B cell (primary cell): ENCODE measurements at regions not wholly inside any gene's neighbourhood (a gene's known extent, or its start where the extent isn't known, plus 50 kb on each side); places are given as distances from the start of the nearest gene placed in this dataset.

Experiments used
- ATAC-seq: fragments of 200-7000 bp; cut with Tn5 transposase; one replicate; pipeline ENCODE4 v1.10.0; 2021; ENCODE audit warnings: low read depth, mild to moderate bottlenecking, moderate number of reproducible peaks, moderate library complexity
- CTCF ChIA-PET: fragments of 350-600 bp; sonication (Branson Sonifier 250); formaldehyde crosslinking; loops from one replicate; lab custom pipeline; 2021; ENCODE audit warnings: antibody characterized with exemption, inconsistent platforms; lab: Charles Lee
- POLR2A ChIA-PET: fragments of 350-600 bp; sonication (Branson Sonifier 250); formaldehyde crosslinking; loops from one replicate; lab custom pipeline; 2021; ENCODE audit warnings: antibody characterized with exemption; lab: Charles Lee
- DNase-seq: peaks from one replicate; pipeline ENCODE4 v3.0.0; 2013
- H2AFZ ChIP-seq: 2 replicates; pipeline ENCODE4 v1.6.1; 2012; ENCODE audit warnings: mild to moderate bottlenecking, low read depth, low read length; ENCODE audit not compliant: insufficient read depth, poor library complexity, severe bottlenecking
- H3K27ac ChIP-seq, 2 donors: 1 replicate in 1 of 2; 2 replicates in 1 of 2; pipeline ENCODE4 v1.5.1; 2012 to 2013; ENCODE audit warnings: low read length in 2 of 2, mild to moderate bottlenecking in 2 of 2, moderate library complexity in 1 of 2
- H3K27me3 ChIP-seq, 4 experiments: fragments of 200-600 bp in 1 of 4; sonication (generic) in 1 of 4; replicated peaks in 1 of 4; 1 replicate in 2 of 4; 2 replicates in 2 of 4; pipeline versions ENCODE4 v1.6.1 to v1.7.0; 2013 to 2016; ENCODE audit warnings: low read length in 3 of 4, mild to moderate bottlenecking in 2 of 4, mixed read lengths in 1 of 4, moderate library complexity in 1 of 4; ENCODE audit not compliant: insufficient read depth in 4 of 4, control insufficient read depth in 3 of 4; ENCODE audit errors: control extremely low read depth in 1 of 4
- H3K36me3 ChIP-seq, 2 experiments: replicated peaks in 1 of 2; 1 replicate in 1 of 2; 2 replicates in 1 of 2; pipeline versions ENCODE4 v1.6.1 to v1.7.1; 2013; ENCODE audit warnings: low read length in 1 of 2; ENCODE audit not compliant: insufficient read depth in 2 of 2, control insufficient read depth in 1 of 2; ENCODE audit errors: control extremely low read depth in 1 of 2, extremely low read depth in 1 of 2
- H3K4me1 ChIP-seq, 2 donors: fragments of 200-600 bp in 1 of 2; sonication (generic) in 1 of 2; 1 replicate in 1 of 2; 2 replicates in 1 of 2; pipeline versions ENCODE4 v1.5.1 to v1.6.1; 2013 to 2017; ENCODE audit warnings: low read length in 2 of 2; ENCODE audit not compliant: control insufficient read depth in 2 of 2, insufficient read depth in 2 of 2
- H3K4me2 ChIP-seq: replicated peaks from 2 replicates; pipeline ENCODE3; 2012; ENCODE audit warnings: mild to moderate bottlenecking, low read depth, low read length; ENCODE audit not compliant: poor library complexity, severe bottlenecking
- H3K4me3 ChIP-seq, 5 experiments: fragments of 200-600 bp in 1 of 5; sonication (generic) in 1 of 5; 1 replicate in 3 of 5; 2 replicates in 2 of 5; pipeline versions ENCODE4 v1.5.1 to v1.7.0; 2011 to 2016; ENCODE audit warnings: low read length in 4 of 5, mild to moderate bottlenecking in 4 of 5, low read depth in 2 of 5, control low read depth in 1 of 5, moderate library complexity in 1 of 5; ENCODE audit not compliant: insufficient read depth in 1 of 5; ENCODE audit errors: control extremely low read depth in 1 of 5, extremely low read depth in 1 of 5
- H3K79me2 ChIP-seq: fragments of 200-600 bp; sonication (generic); one replicate; pipeline ENCODE4 v1.6.0; 2016; ENCODE audit warnings: low read length; ENCODE audit not compliant: control insufficient read depth, insufficient read depth
- H3K9ac ChIP-seq: fragments of 200-600 bp; sonication (generic); 2 replicates; pipeline ENCODE4 v1.6.1; 2017; ENCODE audit warnings: mild to moderate bottlenecking, low read length, moderate library complexity
- H3K9me3 ChIP-seq, 3 donors: one replicate each; pipeline versions ENCODE4 v1.6.1 to v1.7.1; 2013; ENCODE audit warnings: low read length in 2 of 3; ENCODE audit not compliant: control insufficient read depth in 2 of 3, insufficient read depth in 1 of 3; ENCODE audit errors: control extremely low read depth in 1 of 3
- H4K20me1 ChIP-seq: 2 replicates; pipeline ENCODE4 v1.6.0; 2012; ENCODE audit warnings: mild to moderate bottlenecking, low read length; ENCODE audit not compliant: insufficient read depth, control insufficient read depth, poor library complexity, severe bottlenecking
- H3K27ac Mint-ChIP-seq: one replicate; pipeline ENCODE4 v1.8.0; 2021; ENCODE audit warnings: mixed read lengths
- H3K27me3 Mint-ChIP-seq: one replicate; pipeline ENCODE4 v1.8.0; 2021; ENCODE audit warnings: mixed read lengths
- H3K4me1 Mint-ChIP-seq: one replicate; pipeline ENCODE4 v1.8.0; 2021; ENCODE audit warnings: mixed read lengths
- H3K4me3 Mint-ChIP-seq: one replicate; pipeline ENCODE4 v1.8.0; 2021; ENCODE audit warnings: mixed read lengths
- H3K9me3 Mint-ChIP-seq: one replicate; pipeline ENCODE4 v1.8.0; 2022; ENCODE audit warnings: mixed read lengths; ENCODE audit not compliant: insufficient read depth
- CTCF ChIP-seq: fragments of 200-600 bp; IDR thresholded peaks from one replicate; pipeline ENCODE4 v1.8.0; 2022; ENCODE audit warnings: antibody characterized with exemption, mild to moderate bottlenecking
- EZH2 ChIP-seq: IDR thresholded peaks from 2 replicates; pipeline ENCODE4 v1.6.1; 2012; ENCODE audit warnings: borderline replicate concordance, low read depth, mild to moderate bottlenecking, moderate library complexity, low read length; ENCODE audit not compliant: insufficient read depth, poor library complexity, severe bottlenecking
- WGBS: methylation state at CpG from one replicate; pipeline ENCODE4 v1.1.5; 2013; ENCODE audit warnings: missing lambda C conversion rate; ENCODE audit not compliant: insufficient coverage; 5-methylcytosine and 5-hydroxymethylcytosine counted together
- intact Hi-C: fragments of 100-400 bp; cut with micrococcal nuclease; formaldehyde crosslinking; loops from one replicate; pipeline ENCODE4 v1.10.0; 2022

- Mint-ChIP-seq H3K4me1 (no peaks in the 10 kb centered on the region), H3K9me3 (no peaks in the 10 kb centered on the region), H3K4me3 (no peak overlapping the region), H3K27me3 (no peaks in the 10 kb centered on the region), H3K27ac (no peak overlapping the region)
- Histone ChIP-seq H3K4me2 (no peak overlapping the region), H3K9me3 (no peaks in the 10 kb centered on the region), H4K20me1 (no peaks in the 10 kb centered on the region), H3K36me3 (no peaks in the 10 kb centered on the region), H3K27ac (no peak overlapping the region), H3K79me2 (no peaks in the 10 kb centered on the region), H2AFZ (no peak overlapping the region), H3K4me3 (no peak overlapping the region), H3K27me3 (no peaks in the 10 kb centered on the region), H3K9ac (no peak overlapping the region), H3K4me1 (no peaks in the 10 kb centered on the region)
- TF ChIP-seq EZH2 (no peak), CTCF (no peak)
- CTCF ChIA-PET, result interaction anchor here (1.1 kb wide), 1 partner anchor 10 kb away, joined by 3 read pairs; no protein-coding TSS in a partner anchor
- ATAC-seq, result no peak
- WGBS, result no CpG with 5 or more reads among the region's 5 CpGs
- POLR2A ChIA-PET, result no interaction called here
- DNase-seq, result no peak
- intact Hi-C loops, result no loop called here
These were observed 458.2 kb downstream of the ADGRL2 start for GRCh38 chr1:82258887-82259286.

- ATAC-seq, result no peak
- Histone ChIP-seq H3K36me3 (no peaks in the 10 kb centered on the region), H3K4me3 (no peak overlapping the region), H3K4me2 (no peak overlapping the region), H3K4me1 (no peaks in the 10 kb centered on the region), H3K27ac (no peak overlapping the region), H3K9ac (no peak overlapping the region), H4K20me1 (no peaks in the 10 kb centered on the region), H2AFZ (no peak overlapping the region), H3K79me2 (no peaks in the 10 kb centered on the region), H3K9me3 (peaks cover 0 to 6% (median 3%) of the 10 kb centered on the region in 3 donors), H3K27me3 (no peaks in the 10 kb centered on the region)
- intact Hi-C loops, result no loop called here
- H3K27me3 Mint-ChIP-seq, result no peaks in the 10 kb centered on the region
- no peak overlapping the region for H3K27ac Mint-ChIP-seq
- no peak for TF ChIP-seq EZH2
- TF ChIP-seq CTCF, result no peak
- no peaks in the 10 kb centered on the region for H3K4me1 Mint-ChIP-seq
- no peak for DNase-seq
- H3K9me3 Mint-ChIP-seq, result peaks cover 2% of the 10 kb centered on the region
- POLR2A ChIA-PET, result no interaction called here
- WGBS, result no CpG with 5 or more reads among the region's 3 CpGs
- H3K4me3 Mint-ChIP-seq, result no peak overlapping the region
- CTCF ChIA-PET, result no interaction called here
These were observed 445.3 kb downstream of the ADGRL2 start for GRCh38 chr1:82246050-82246449.
